Smooth muscle cell (in vitro differentiated cells): ENCODE measurements at regions not wholly inside any gene's neighbourhood (a gene's known extent, or its start where the extent isn't known, plus 50 kb on each side); places are given as distances from the start of the nearest gene placed in this dataset.

Experiments
- DNase-seq: peaks from one replicate; lab custom pipeline; 2025; ENCODE audit not compliant: unreplicated experiment; lab: John Stamatoyannopoulos, UW
- H2AFZ ChIP-seq: fragments of 200-600 bp; sonication (generic); 2 replicates; pipeline ENCODE4 v1.6.0; 2016; ENCODE audit warnings: antibody characterized with exemption, low read depth, mild to moderate bottlenecking
- H3F3A ChIP-seq: fragments of 200-600 bp; sonication (generic); 2 replicates; pipeline ENCODE4 v1.6.0; 2017; ENCODE audit warnings: antibody characterized with exemption, low read depth
- H3K27ac ChIP-seq: fragments of 200-600 bp; sonication (generic); 2 replicates; pipeline ENCODE4 v1.5.1; 2016; ENCODE audit warnings: low read depth, mild to moderate bottlenecking
- H3K27me3 ChIP-seq: fragments of 200-600 bp; sonication (generic); 2 replicates; pipeline ENCODE4 v1.6.1; 2016; ENCODE audit warnings: low read depth, mild to moderate bottlenecking
- H3K36me3 ChIP-seq: fragments of 200-600 bp; sonication (generic); 2 replicates; pipeline ENCODE4 v1.5.1; 2016; ENCODE audit warnings: low read depth
- H3K4me1 ChIP-seq: fragments of 200-600 bp; sonication (generic); 2 replicates; pipeline ENCODE4 v1.5.1; 2016; ENCODE audit warnings: low read depth
- H3K4me2 ChIP-seq: fragments of 200-600 bp; sonication (generic); 2 replicates; pipeline ENCODE4 v1.6.0; 2016; ENCODE audit warnings: mild to moderate bottlenecking
- H3K4me3 ChIP-seq: fragments of 200-600 bp; sonication (generic); 2 replicates; pipeline ENCODE4 v1.5.1; 2016; ENCODE audit warnings: mild to moderate bottlenecking
- H3K79me2 ChIP-seq: fragments of 200-600 bp; sonication (generic); 2 replicates; pipeline ENCODE4 v1.6.0; 2016; ENCODE audit warnings: low read depth, mild to moderate bottlenecking
- H3K9ac ChIP-seq: fragments of 200-600 bp; sonication (generic); 2 replicates; pipeline ENCODE4 v1.6.0; 2016; ENCODE audit warnings: low read depth
- H3K9me3 ChIP-seq: fragments of 200-600 bp; sonication (generic); replicated peaks from 2 replicates; pipeline ENCODE4 v1.5.1; 2016; ENCODE audit warnings: low read depth
- H4K20me1 ChIP-seq: fragments of 200-600 bp; sonication (generic); 2 replicates; pipeline ENCODE4 v1.6.0; 2016; ENCODE audit warnings: low read depth
- WGBS: methylation state at CpG from one replicate; pipeline ENCODE4 v1.1.7; 2016; ENCODE audit warnings: low lambda C conversion rate; 5-methylcytosine and 5-hydroxymethylcytosine counted together
- TF ChIP-seq, protein P1 (sequence below): fragments of 200-600 bp; sonication (generic); IDR thresholded peaks from 2 replicates; pipeline ENCODE4 v1.5.1; 2017; ENCODE audit warnings: borderline replicate concordance, mild to moderate bottlenecking, antibody characterized with exemption; ENCODE audit not compliant: insufficient read depth, poor library complexity, severe bottlenecking

- H2AFZ ChIP-seq: no peak overlapping the region
- H3K27ac ChIP-seq: no peak overlapping the region
- H4K20me1 ChIP-seq: no peaks in the 10 kb centered on the region
- H3K27me3 ChIP-seq: no peaks in the 10 kb centered on the region
- H3K4me2 ChIP-seq: no peak overlapping the region
- no peaks in the 10 kb centered on the region for H3K79me2 ChIP-seq
- 97% methylated on average over 6 of the region's 6 CpGs for WGBS
- H3K4me3 ChIP-seq: no peak overlapping the region
- TF ChIP-seq, protein P1, sequence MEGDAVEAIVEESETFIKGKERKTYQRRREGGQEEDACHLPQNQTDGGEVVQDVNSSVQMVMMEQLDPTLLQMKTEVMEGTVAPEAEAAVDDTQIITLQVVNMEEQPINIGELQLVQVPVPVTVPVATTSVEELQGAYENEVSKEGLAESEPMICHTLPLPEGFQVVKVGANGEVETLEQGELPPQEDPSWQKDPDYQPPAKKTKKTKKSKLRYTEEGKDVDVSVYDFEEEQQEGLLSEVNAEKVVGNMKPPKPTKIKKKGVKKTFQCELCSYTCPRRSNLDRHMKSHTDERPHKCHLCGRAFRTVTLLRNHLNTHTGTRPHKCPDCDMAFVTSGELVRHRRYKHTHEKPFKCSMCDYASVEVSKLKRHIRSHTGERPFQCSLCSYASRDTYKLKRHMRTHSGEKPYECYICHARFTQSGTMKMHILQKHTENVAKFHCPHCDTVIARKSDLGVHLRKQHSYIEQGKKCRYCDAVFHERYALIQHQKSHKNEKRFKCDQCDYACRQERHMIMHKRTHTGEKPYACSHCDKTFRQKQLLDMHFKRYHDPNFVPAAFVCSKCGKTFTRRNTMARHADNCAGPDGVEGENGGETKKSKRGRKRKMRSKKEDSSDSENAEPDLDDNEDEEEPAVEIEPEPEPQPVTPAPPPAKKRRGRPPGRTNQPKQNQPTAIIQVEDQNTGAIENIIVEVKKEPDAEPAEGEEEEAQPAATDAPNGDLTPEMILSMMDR: no peak
- no peak overlapping the region for H3K9ac ChIP-seq
- no peaks in the 10 kb centered on the region for H3K4me1 ChIP-seq
- H3K36me3 ChIP-seq: no peaks in the 10 kb centered on the region
- DNase-seq: no peak
- H3F3A ChIP-seq: no peaks in the 10 kb centered on the region
- no peaks in the 10 kb centered on the region for H3K9me3 ChIP-seq
Observed at GRCh38 chr9:107630156-107630555, 140.6 kb upstream of the KLF4 start.

GRCh38 chr9:107628444-107628843 lies 138.9 kb upstream of the KLF4 start:
- DNase-seq: no peak
- WGBS: 94% methylated on average over 11 of the region's 11 CpGs
- Histone ChIP-seq H3K27ac (no peak overlapping the region), H3K9ac (no peak overlapping the region), H3K4me3 (no peak overlapping the region), H3K4me1 (no peaks in the 10 kb centered on the region), H3K79me2 (no peaks in the 10 kb centered on the region), H2AFZ (no peak overlapping the region), H3K36me3 (no peaks in the 10 kb centered on the region), H3F3A (no peaks in the 10 kb centered on the region), H3K27me3 (no peaks in the 10 kb centered on the region), H3K9me3 (no peaks in the 10 kb centered on the region), H4K20me1 (no peaks in the 10 kb centered on the region), H3K4me2 (no peak overlapping the region)
- TF ChIP-seq, protein P1: no peak

DNA sequence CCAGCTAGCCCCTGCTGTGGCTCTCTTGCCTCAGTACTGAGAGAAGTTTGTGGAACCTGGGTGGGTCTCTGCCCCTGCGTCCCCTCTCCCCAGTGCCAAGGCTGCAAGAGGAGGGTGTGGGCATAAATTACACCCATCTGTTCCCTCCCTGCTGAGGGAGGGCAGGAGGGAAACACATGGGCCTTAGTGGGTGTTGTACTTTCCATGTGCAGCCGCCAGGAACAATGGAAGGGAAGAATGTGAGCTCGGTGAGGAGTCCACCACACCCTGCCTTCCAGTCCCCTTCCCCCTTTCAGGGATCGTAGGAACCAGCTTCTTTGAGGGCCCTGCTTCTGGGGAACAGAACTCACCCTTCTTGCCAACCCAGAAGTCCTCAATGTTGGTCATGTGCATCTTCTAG lies 138.2 kb upstream of the KLF4 start:
- Histone ChIP-seq H2AFZ (no peak overlapping the region), H3K36me3 (no peaks in the 10 kb centered on the region), H4K20me1 (no peaks in the 10 kb centered on the region), H3K27ac (no peak overlapping the region), H3K27me3 (no peaks in the 10 kb centered on the region), H3K4me3 (no peak overlapping the region), H3K4me1 (no peaks in the 10 kb centered on the region), H3K9me3 (no peaks in the 10 kb centered on the region), H3K9ac (no peak overlapping the region), H3K79me2 (no peaks in the 10 kb centered on the region), H3K4me2 (no peak overlapping the region), H3F3A (no peaks in the 10 kb centered on the region)
- TF ChIP-seq, protein P1: no peak
- 71% methylated on average over 4 of the region's 4 CpGs for WGBS
- no peak for DNase-seq

GRCh38 chr9:107626118-107626517 lies 136.5 kb upstream of the KLF4 start:
- no peaks in the 10 kb centered on the region for H3K27me3 ChIP-seq
- H4K20me1 ChIP-seq: no peaks in the 10 kb centered on the region
- 90% methylated on average over 6 of the region's 6 CpGs for WGBS
- H3K27ac ChIP-seq: no peak overlapping the region
- no peak overlapping the region for H3K9ac ChIP-seq
- no peak overlapping the region for H3K4me2 ChIP-seq
- H3K4me3 ChIP-seq: no peak overlapping the region
- no peaks in the 10 kb centered on the region for H3K9me3 ChIP-seq
- H3K79me2 ChIP-seq: no peaks in the 10 kb centered on the region
- TF ChIP-seq, protein P1: no peak
- no peak overlapping the region for H2AFZ ChIP-seq
- H3K4me1 ChIP-seq: no peaks in the 10 kb centered on the region
- no peak for DNase-seq
- H3F3A ChIP-seq: no peaks in the 10 kb centered on the region
- no peaks in the 10 kb centered on the region for H3K36me3 ChIP-seq
